Heart right ventricle (tissue), 16 donors: ENCODE measurements at regions not wholly inside any gene's neighbourhood (a gene's known extent, or its start where the extent isn't known, plus 50 kb on each side); places are given as distances from the start of the nearest gene placed in this dataset.

Source experiments
- ATAC-seq, 8 donors: fragments of 200-7000 bp; cut with Tn5 transposase; one replicate each; pipeline ENCODE4 v1.9.1; 2020; ENCODE audit warnings: mild to moderate bottlenecking in 8 of 8, moderate library complexity in 8 of 8, moderate number of reproducible peaks in 1 of 8
- DNase-seq, 2 donors: peaks; one replicate each; pipeline ENCODE4 v3.0.0-alpha.2; 2020
- H3K27ac ChIP-seq, 10 donors: fragments of 200-600 bp; sonication (generic) in 2 of 10; one replicate each; pipeline versions ENCODE4 v1.5.0 to v1.8.0; 2020 to 2022; ENCODE audit warnings: mild to moderate bottlenecking in 3 of 10
- H3K27me3 ChIP-seq, 7 donors: fragments of 200-600 bp; one replicate each; pipeline ENCODE4 v1.8.0; 2021 to 2022; ENCODE audit warnings: mild to moderate bottlenecking in 2 of 7
- H3K36me3 ChIP-seq, 9 donors: fragments of 200-600 bp; sonication (generic) in 1 of 9; one replicate each; pipeline versions ENCODE4 v1.5.0 to v1.8.0; 2020 to 2022; ENCODE audit warnings: mild to moderate bottlenecking in 2 of 9
- H3K4me1 ChIP-seq, 9 donors: fragments of 200-600 bp; sonication (generic) in 1 of 9; one replicate each; pipeline versions ENCODE4 v1.5.0 to v1.8.0; 2020 to 2022; ENCODE audit warnings: mild to moderate bottlenecking in 4 of 9
- H3K4me3 ChIP-seq, 10 donors: fragments of 200-600 bp; sonication (generic) in 2 of 10; one replicate each; pipeline versions ENCODE4 v1.5.0 to v1.8.0; 2020 to 2022; ENCODE audit warnings: mild to moderate bottlenecking in 7 of 10, moderate library complexity in 2 of 10
- H3K9me3 ChIP-seq, 11 donors: fragments of 200-600 bp in 10 of 11; sonication (generic) in 2 of 11; one replicate each; pipeline versions ENCODE4 v1.5.0 to v1.8.0; 2013 to 2022; ENCODE audit warnings: mild to moderate bottlenecking in 2 of 11, control low read depth in 1 of 11, moderate library complexity in 1 of 11
- CTCF ChIP-seq, 9 donors: fragments of 200-600 bp; sonication (generic) in 2 of 9; IDR thresholded peaks; one replicate each; pipeline versions ENCODE4 v1.5.0 to v1.8.0; 2021 to 2022; ENCODE audit warnings: antibody characterized with exemption in 9 of 9, mild to moderate bottlenecking in 5 of 9, moderate library complexity in 1 of 9
- WGBS, 2 donors: extraction: QIAGEN DNeasy Blood & Tissue Kit; methylation state at CpG; one replicate each; pipeline ENCODE4 v1.1.7; 2013; ENCODE audit warnings: inconsistent platforms in 1 of 2; 5-methylcytosine and 5-hydroxymethylcytosine counted together
- intact Hi-C, 10 donors: fragments of 100-400 bp; cut with DNase I; formaldehyde crosslinking; loops; one replicate each; pipeline versions ENCODE4 v1.11.1 to v1.14.2; 2022
- donor health status: Arrhythmogenic right ventricular cardiomyopathy.
- donor health status: ischemic (EF 13 %, LVEDD 7.1; RV severe dilation, severe dysfunction).
- donor health status: healthy with polysubstance abuse.
- donor health status: DM: no; HTN: yes; CAD: no.
- donor health status: DM: no; HTN: no; CAD: no.
- donor health status: ischemic (EF 25% LVEDD 6.9; RV normal size, moderate dysfunction).
- donor health status: ischemic (EF 25% LVEDD 5.7; RV mildly dilated, moderate dysfunction).
- donor health status: healthy.
- donor health status: DM: yes; HTN: yes; CAD: no.
- donor health status: Ischemic cardiomyopathy.
- donor health status: ischemic (EF 35%, LVEDD 5.7; RV mildly dilated, moderate dysfunction).
- donor health status: nonischemic (EF 11% LVEDD 7.7; RV severe dilation, severe dysfunction).
- donor health status: DM: yes; HTN: yes; CAD: no.
- donor health status: PGD.
- donor health status: ischemic (EF 29% LVEDD 5.4; RV normal size, mild dysfunction).
- donor health status: nonischemic (EF 23%, LVEDD 6.1; RV moderate dilation, normal function).

GRCh38 chr13:55403887-55404487, 1736.7 kb upstream of the PRR20A start:
- ATAC-seq (no peak), DNase-seq (no peak)
- no peak overlapping the region for H3K4me3 ChIP-seq
- H3K36me3 ChIP-seq, result no peaks in the 10 kb centered on the region
- H3K27me3 ChIP-seq, result no peaks in the 10 kb centered on the region
- no peaks in the 10 kb centered on the region for H3K4me1 ChIP-seq
- no peaks in the 10 kb centered on the region for H3K9me3 ChIP-seq
- no peak overlapping the region for H3K27ac ChIP-seq
- TF ChIP-seq CTCF (IDR thresholded peaks at IDR 0.05), result no peak
- intact Hi-C loops, result no loop called here

- intact Hi-C loops, result no loop called here
- no peak for TF ChIP-seq CTCF (IDR thresholded peaks at IDR 0.05)
- Histone ChIP-seq H3K4me1 (no peaks in the 10 kb centered on the region), H3K27me3 (no peaks in the 10 kb centered on the region), H3K27ac (no peak overlapping the region), H3K9me3 (peaks cover 0 to 4% (median 0%) of the 10 kb centered on the region in 11 donors), H3K36me3 (no peaks in the 10 kb centered on the region), H3K4me3 (no peak overlapping the region)
- ATAC-seq, result no peak
- no peak for DNase-seq
- WGBS, 2 donors, result 37 to 53% methylated on average over 8 of the region's 8 CpGs
Observed at GRCh38 chr13:55410398-55411330, 1730.1 kb upstream of the PRR20A start.

- DNase-seq, result no peak
- WGBS, 2 donors, result 65 to 71% methylated on average over 2 of the region's 2 CpGs
- no peaks in the 10 kb centered on the region for H3K4me1 ChIP-seq
- no peak for TF ChIP-seq CTCF (IDR thresholded peaks at IDR 0.05)
- H3K9me3 ChIP-seq, result peaks cover 0 to 2% (median 0%) of the 10 kb centered on the region in 11 donors
- intact Hi-C loops, result no loop called here
- H3K27me3 ChIP-seq, result no peaks in the 10 kb centered on the region
- H3K4me3 ChIP-seq, result no peak overlapping the region
- no peak for ATAC-seq
- H3K36me3 ChIP-seq, result no peaks in the 10 kb centered on the region
- no peak overlapping the region for H3K27ac ChIP-seq
Observed at GRCh38 chr13:55418095-55418494, 1722.6 kb upstream of the PRR20A start.

- no peaks in the 10 kb centered on the region for H3K36me3 ChIP-seq
- WGBS, 2 donors, result 64 to 67% methylated on average over 4 of the region's 4 CpGs
- H3K4me1 ChIP-seq, result no peaks in the 10 kb centered on the region
- intact Hi-C loops, result no loop called here
- no peaks in the 10 kb centered on the region for H3K9me3 ChIP-seq
- ATAC-seq (no peak), DNase-seq (no peak)
- H3K4me3 ChIP-seq, result no peak overlapping the region
- H3K27me3 ChIP-seq, result no peaks in the 10 kb centered on the region
- no peak overlapping the region for H3K27ac ChIP-seq
- no peak for TF ChIP-seq CTCF (IDR thresholded peaks at IDR 0.05)
Observed at GRCh38 chr13:55432814-55433213, 1707.9 kb upstream of the PRR20A start.
